ENCODE measurements at regions not wholly inside any gene's neighbourhood (a gene's known extent, or its start where the extent isn't known, plus 50 kb on each side); places are given as distances from the start of the nearest gene placed in this dataset.

GRCh38 chr12:5123921-5124320, 80.2 kb downstream of the KCNA5 start:
- no peaks in the 10 kb centered on the region for H3K9me3 ChIP-seq (ENCODE audit: control insufficient read depth, low read length)
- no peak overlapping the region for H3K4me3 ChIP-seq (ENCODE audit: low read length)
- H3K27me3 ChIP-seq (ENCODE audit: control insufficient read depth, insufficient read depth), result no peaks in the 10 kb centered on the region
- ATAC-seq (no peak), DNase-seq (no peak)
- no peaks in the 10 kb centered on the region for H3K4me1 ChIP-seq (ENCODE audit: control insufficient read depth, insufficient read depth, low read length)
- WGBS, result 88% methylated on average over 2 of the region's 2 CpGs
- intact Hi-C loops (cut with DNase I), result no loop called here
- H3K27ac ChIP-seq (ENCODE audit: low read length), result no peak overlapping the region

GRCh38 chr12:5124401-5124800, 80.7 kb downstream of the KCNA5 start:
- ATAC-seq, result no peak
- DNase-seq, result no peak
- Histone ChIP-seq H3K9me3 (ENCODE audit: control insufficient read depth, low read length) (no peaks in the 10 kb centered on the region), H3K4me1 (ENCODE audit: control insufficient read depth, insufficient read depth, low read length) (no peaks in the 10 kb centered on the region), H3K27ac (ENCODE audit: low read length) (no peak overlapping the region), H3K4me3 (ENCODE audit: low read length) (no peak overlapping the region), H3K27me3 (ENCODE audit: control insufficient read depth, insufficient read depth) (no peaks in the 10 kb centered on the region)
- intact Hi-C loops (cut with DNase I), result no loop called here

DNA sequence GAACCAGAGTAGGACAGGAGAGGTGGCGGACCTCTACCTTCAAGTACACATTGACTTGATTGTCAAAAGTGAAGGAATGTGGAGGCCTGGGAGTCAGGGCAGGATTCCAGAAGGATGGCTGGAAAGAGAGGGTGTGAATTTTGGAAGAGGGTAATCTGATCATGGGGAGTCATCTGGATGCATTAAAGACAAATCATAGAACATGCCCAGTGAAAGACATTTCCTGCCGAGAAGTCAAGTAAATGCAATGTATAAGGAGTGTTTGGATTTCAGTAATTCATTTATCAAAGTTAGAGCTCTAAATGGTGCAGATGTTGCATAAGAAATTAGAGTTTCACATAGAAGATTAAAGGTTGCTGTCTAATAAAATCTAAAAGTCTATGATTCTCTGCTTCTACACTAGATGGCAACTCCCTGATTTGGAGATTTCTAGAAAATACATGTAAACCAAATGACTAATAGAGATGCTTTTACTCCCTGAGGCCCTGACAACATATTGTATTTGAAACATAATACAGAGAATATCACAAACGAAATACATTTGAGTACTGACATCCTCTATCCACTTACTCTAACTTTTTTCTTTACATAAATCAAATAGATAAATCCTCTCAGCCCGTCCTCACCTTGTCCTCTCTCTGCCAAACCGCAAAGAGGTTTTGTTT, 91.3 kb downstream of the KCNA5 start:
- H3K9me3 ChIP-seq (ENCODE audit: control insufficient read depth, low read length), result no peaks in the 10 kb centered on the region
- no peak overlapping the region for H3K27ac ChIP-seq (ENCODE audit: low read length)
- H3K27me3 ChIP-seq (ENCODE audit: control insufficient read depth, insufficient read depth), result no peaks in the 10 kb centered on the region
- WGBS, result 70% methylated on average over 5 of the region's 5 CpGs
- H3K4me3 ChIP-seq (ENCODE audit: low read length), result no peak overlapping the region
- no peaks in the 10 kb centered on the region for H3K4me1 ChIP-seq (ENCODE audit: control insufficient read depth, insufficient read depth, low read length)
- ATAC-seq, result no peak
- no peak for DNase-seq
- intact Hi-C loops (cut with DNase I), result no loop called here

GRCh38 chr12:5138256-5138655, 94.6 kb downstream of the KCNA5 start:
- ATAC-seq, result no peak
- Histone ChIP-seq H3K4me3 (ENCODE audit: low read length) (no peak overlapping the region), H3K27ac (ENCODE audit: low read length) (no peak overlapping the region), H3K27me3 (ENCODE audit: control insufficient read depth, insufficient read depth) (no peaks in the 10 kb centered on the region), H3K9me3 (ENCODE audit: control insufficient read depth, low read length) (no peaks in the 10 kb centered on the region), H3K4me1 (ENCODE audit: control insufficient read depth, insufficient read depth, low read length) (no peaks in the 10 kb centered on the region)
- intact Hi-C loops (cut with DNase I), result no loop called here
- WGBS, result 76% methylated on average over 7 of the region's 7 CpGs
- no peak for DNase-seq

GRCh38 chr12:5138845-5139244, 95.2 kb downstream of the KCNA5 start:
- H3K27ac ChIP-seq (ENCODE audit: low read length), result no peak overlapping the region

DNA sequence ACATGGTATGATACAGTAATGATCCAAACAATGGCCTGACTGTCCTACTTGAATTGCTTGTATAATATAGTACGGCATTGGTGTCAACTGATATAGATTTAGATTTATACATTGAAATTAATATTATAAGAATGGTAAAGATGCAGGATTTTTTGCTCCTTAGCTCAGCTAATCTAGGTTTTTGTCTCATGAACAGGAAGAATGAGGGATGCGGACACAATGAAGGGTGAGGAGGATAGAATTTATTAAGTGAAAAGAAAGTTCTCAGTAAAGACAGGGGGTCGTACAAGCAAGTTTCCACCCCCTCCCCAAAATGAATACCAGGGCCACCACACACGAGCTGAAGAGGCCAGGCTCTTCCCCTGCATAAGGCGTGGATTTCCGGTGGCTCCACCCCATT, 96.1 kb downstream of the KCNA5 start:
- Histone ChIP-seq H3K27me3 (ENCODE audit: control insufficient read depth, insufficient read depth) (no peaks in the 10 kb centered on the region), H3K4me1 (ENCODE audit: control insufficient read depth, insufficient read depth, low read length) (no peaks in the 10 kb centered on the region), H3K9me3 (ENCODE audit: control insufficient read depth, low read length) (no peaks in the 10 kb centered on the region), H3K4me3 (ENCODE audit: low read length) (no peak overlapping the region), H3K27ac (ENCODE audit: low read length) (no peak overlapping the region)
- intact Hi-C loops (cut with DNase I), result no loop called here
- ATAC-seq (no peak), DNase-seq (no peak)
- WGBS, result 92% methylated on average over 6 of the region's 6 CpGs

More at GRCh38 chr12:5138845-5139244, 95.2 kb downstream of the KCNA5 start:
- no peak overlapping the region for H3K4me3 ChIP-seq (ENCODE audit: low read length)
- ATAC-seq, result no peak
- intact Hi-C loops (cut with DNase I), result no loop called here
- no peaks in the 10 kb centered on the region for H3K4me1 ChIP-seq (ENCODE audit: control insufficient read depth, insufficient read depth, low read length)
- no peaks in the 10 kb centered on the region for H3K9me3 ChIP-seq (ENCODE audit: control insufficient read depth, low read length)
- DNase-seq, result no peak
- H3K27me3 ChIP-seq (ENCODE audit: control insufficient read depth, insufficient read depth), result no peaks in the 10 kb centered on the region

- H3K27ac ChIP-seq (ENCODE audit: low read length), result no peak overlapping the region
- H3K4me1 ChIP-seq (ENCODE audit: control insufficient read depth, insufficient read depth, low read length), result no peaks in the 10 kb centered on the region
- ATAC-seq (no peak), DNase-seq (no peak)
- intact Hi-C loops (cut with DNase I), result no loop called here
- no peak overlapping the region for H3K4me3 ChIP-seq (ENCODE audit: low read length)
- no peaks in the 10 kb centered on the region for H3K9me3 ChIP-seq (ENCODE audit: control insufficient read depth, low read length)
- WGBS, result 85% methylated on average over 3 of the region's 3 CpGs
- H3K27me3 ChIP-seq (ENCODE audit: control insufficient read depth, insufficient read depth), result no peaks in the 10 kb centered on the region
These were observed 96.5 kb downstream of the KCNA5 start for GRCh38 chr12:5140190-5140589.

- Histone ChIP-seq H3K27me3 (ENCODE audit: control insufficient read depth, insufficient read depth) (no peaks in the 10 kb centered on the region), H3K4me1 (ENCODE audit: control insufficient read depth, insufficient read depth, low read length) (no peaks in the 10 kb centered on the region), H3K4me3 (ENCODE audit: low read length) (no peak overlapping the region), H3K9me3 (ENCODE audit: control insufficient read depth, low read length) (no peaks in the 10 kb centered on the region), H3K27ac (ENCODE audit: low read length) (no peak overlapping the region)
- intact Hi-C loops (cut with DNase I), result no loop called here
- WGBS, result 90% methylated on average over 1 of the region's 1 CpG
- no peak for DNase-seq
- no peak for ATAC-seq
These were observed 105.2 kb downstream of the KCNA5 start for GRCh38 chr12:5148880-5149279.

DNA sequence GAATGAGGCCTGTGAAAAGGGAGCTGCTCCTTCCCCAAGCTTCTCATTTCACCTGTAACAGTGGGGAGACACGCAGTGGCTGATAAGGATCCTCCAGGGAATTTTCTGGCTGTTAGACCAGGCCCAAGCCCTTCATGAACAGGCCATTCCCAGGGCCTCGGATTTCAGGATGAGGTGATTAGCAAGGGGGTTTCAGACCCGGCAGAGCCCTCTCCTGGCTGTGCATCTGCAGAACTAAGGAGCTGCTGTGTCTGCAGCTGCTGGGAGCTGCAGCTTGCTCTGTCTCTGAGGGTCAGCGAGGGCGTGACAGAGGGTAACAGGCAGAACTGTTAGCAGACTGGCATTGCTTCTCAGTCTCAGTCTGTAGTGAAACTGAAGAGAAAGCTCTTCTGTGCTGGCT, 110.4 kb downstream of the KCNA5 start:
- H3K27me3 ChIP-seq (ENCODE audit: control insufficient read depth, insufficient read depth), result no peaks in the 10 kb centered on the region
- 63% methylated on average over 5 of the region's 5 CpGs for WGBS
- DNase-seq (no peak), ATAC-seq (no peak)
- H3K4me3 ChIP-seq (ENCODE audit: low read length), result no peak overlapping the region
- no peaks in the 10 kb centered on the region for H3K4me1 ChIP-seq (ENCODE audit: control insufficient read depth, insufficient read depth, low read length)
- no peak overlapping the region for H3K27ac ChIP-seq (ENCODE audit: low read length)
- no peaks in the 10 kb centered on the region for H3K9me3 ChIP-seq (ENCODE audit: control insufficient read depth, low read length)
- intact Hi-C loops (cut with DNase I), result no loop called here

DNA sequence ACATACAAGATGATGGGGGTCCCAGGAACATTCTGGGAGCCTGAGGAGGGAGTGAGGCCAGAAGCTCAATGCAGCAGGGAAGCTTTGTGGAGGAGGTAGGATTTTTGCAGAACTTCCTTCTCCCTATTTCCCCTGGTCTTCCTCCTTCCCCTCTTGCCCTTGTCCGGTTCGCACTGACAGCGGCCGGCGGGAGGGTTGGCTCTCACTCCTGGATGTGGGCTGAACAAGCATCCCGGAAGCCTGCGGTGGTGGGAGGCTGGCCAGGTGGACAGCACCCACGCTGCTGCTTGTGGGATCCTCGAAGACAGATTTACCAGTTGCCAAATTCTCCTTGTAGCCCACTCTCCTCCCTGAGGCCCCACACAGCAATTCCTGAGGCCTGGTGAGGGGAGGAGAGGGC, 112.2 kb downstream of the KCNA5 start:
- no peak for DNase-seq
- no peaks in the 10 kb centered on the region for H3K9me3 ChIP-seq (ENCODE audit: control insufficient read depth, low read length)
- intact Hi-C loops (cut with DNase I), result no loop called here
- H3K4me3 ChIP-seq (ENCODE audit: low read length), result no peak overlapping the region
- no peak overlapping the region for H3K27ac ChIP-seq (ENCODE audit: low read length)
- ATAC-seq, result no peak
- no peaks in the 10 kb centered on the region for H3K27me3 ChIP-seq (ENCODE audit: control insufficient read depth, insufficient read depth)
- 57% methylated on average over 9 of the region's 9 CpGs for WGBS
- H3K4me1 ChIP-seq (ENCODE audit: control insufficient read depth, insufficient read depth, low read length), result no peaks in the 10 kb centered on the region

GRCh38 chr12:5160827-5161226, 117.1 kb downstream of the KCNA5 start:
- no peaks in the 10 kb centered on the region for H3K27me3 ChIP-seq (ENCODE audit: control insufficient read depth, insufficient read depth)
- DNase-seq, result no peak
- no peak for ATAC-seq
- no peaks in the 10 kb centered on the region for H3K9me3 ChIP-seq (ENCODE audit: control insufficient read depth, low read length)
- no peak overlapping the region for H3K4me3 ChIP-seq (ENCODE audit: low read length)
- no peak overlapping the region for H3K27ac ChIP-seq (ENCODE audit: low read length)
- intact Hi-C loops (cut with DNase I), result no loop called here
- 94% methylated on average over 1 of the region's 1 CpG for WGBS
- H3K4me1 ChIP-seq (ENCODE audit: control insufficient read depth, insufficient read depth, low read length), result no peaks in the 10 kb centered on the region

GRCh38 chr12:5163661-5164060, 120.0 kb downstream of the KCNA5 start:
- intact Hi-C loops (cut with DNase I), result no loop called here
- 93% methylated on average over 3 of the region's 3 CpGs for WGBS
- Histone ChIP-seq H3K27me3 (ENCODE audit: control insufficient read depth, insufficient read depth) (no peaks in the 10 kb centered on the region), H3K4me3 (ENCODE audit: low read length) (no peak overlapping the region), H3K4me1 (ENCODE audit: control insufficient read depth, insufficient read depth, low read length) (no peaks in the 10 kb centered on the region), H3K9me3 (ENCODE audit: control insufficient read depth, low read length) (no peaks in the 10 kb centered on the region), H3K27ac (ENCODE audit: low read length) (no peak overlapping the region)
- DNase-seq, result no peak
- no peak for ATAC-seq
